Vagina (tissue), 2 donors: ENCODE measurements at regions not wholly inside any gene's neighbourhood (a gene's known extent, or its start where the extent isn't known, plus 50 kb on each side); places are given as distances from the start of the nearest gene placed in this dataset.

ENCODE experiments used
- CTCF ChIP-seq, 3 experiments: fragments of 450-650 bp in 2 of 3; fragments of 200-600 bp in 1 of 3; sonication (generic) in 1 of 3; IDR thresholded peaks; one replicate each; pipeline ENCODE4 v1.5.1; 2017 to 2019; ENCODE audit warnings: antibody characterized with exemption in 3 of 3, mild to moderate bottlenecking in 2 of 3, moderate library complexity in 2 of 3
- POLR2A ChIP-seq, 2 donors: fragments of 450-650 bp; IDR thresholded peaks; one replicate each; pipeline ENCODE4 v1.6.1; 2017; ENCODE audit warnings: antibody characterized with exemption in 2 of 2, mild to moderate bottlenecking in 2 of 2, moderate library complexity in 2 of 2
- POLR2AphosphoS5 ChIP-seq, 2 donors: sonication (generic); formaldehyde crosslinking; IDR thresholded peaks; one replicate each; pipeline ENCODE4 v1.9.0; 2017; ENCODE audit warnings: antibody characterized with exemption in 2 of 2, mild to moderate bottlenecking in 2 of 2, low read depth in 1 of 2; ENCODE audit not compliant: insufficient read depth in 1 of 2

GRCh38 chr7:66497346-66497745 is 131.3 kb upstream of the KCTD7 start:
- TF ChIP-seq CTCF (IDR thresholded peaks at IDR 0.05) (no peak), POLR2AphosphoS5 (IDR thresholded peaks at IDR 0.05; ENCODE audit: insufficient read depth in 1 of 2, low read depth in 1 of 2) (no peak), POLR2A (IDR thresholded peaks at IDR 0.05) (no peak)
